ENCODE measurements at regions not wholly inside any gene's neighbourhood (a gene's known extent, or its start where the extent isn't known, plus 50 kb on each side); places are given as distances from the start of the nearest gene placed in this dataset.
"Not testable (repeated sequence)": the region's sequence is repeated elsewhere in the genome, so short reads cannot be mapped to it uniquely, and the experiment has no call there.

DNA sequence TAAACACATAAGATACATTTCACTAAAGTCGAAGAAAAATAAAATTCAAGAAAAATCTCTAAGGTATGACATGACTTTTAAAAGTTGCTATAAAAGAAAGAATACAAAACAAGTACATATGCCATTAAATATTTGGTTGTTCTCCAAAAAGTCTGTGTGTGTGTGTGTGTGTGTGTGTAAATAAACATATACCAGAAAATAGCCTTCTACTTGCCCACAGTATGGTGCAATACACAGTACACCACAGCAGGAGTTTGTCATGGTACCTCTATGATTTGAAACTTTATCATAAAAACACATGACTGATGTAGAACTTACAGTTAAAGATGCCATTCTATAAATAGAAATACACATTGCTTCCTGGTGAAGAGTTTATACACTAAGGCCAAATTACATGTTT is 692.7 kb upstream of the MGAT4C start:
- Mint-ChIP-seq H3K36me3 (ENCODE audit: insufficient read depth, unreplicated experiment) (no peaks in the 10 kb centered on the region), H3K4me3 (ENCODE audit: low read depth, unreplicated experiment) (no peak overlapping the region), H3K27me3 (ENCODE audit: unreplicated experiment) (no peaks in the 10 kb centered on the region), H3K9me3 (ENCODE audit: low read depth, unreplicated experiment) (no peaks in the 10 kb centered on the region), H3K4me1 (ENCODE audit: low read depth, unreplicated experiment) (no peaks in the 10 kb centered on the region), H3K27ac (ENCODE audit: unreplicated experiment) (no peak overlapping the region)
- BruUV-seq (replicated peaks): no TSS peak
- no peak for DNase-seq
- CTCF ChIA-PET: no interaction called here
- intact Hi-C loops (cut with micrococcal nuclease; ENCODE audit: unreplicated experiment): no loop called here
- no peak for TF ChIP-seq CTCF (IDR thresholded peaks at IDR 0.05; ENCODE audit: unreplicated experiment)

DNA sequence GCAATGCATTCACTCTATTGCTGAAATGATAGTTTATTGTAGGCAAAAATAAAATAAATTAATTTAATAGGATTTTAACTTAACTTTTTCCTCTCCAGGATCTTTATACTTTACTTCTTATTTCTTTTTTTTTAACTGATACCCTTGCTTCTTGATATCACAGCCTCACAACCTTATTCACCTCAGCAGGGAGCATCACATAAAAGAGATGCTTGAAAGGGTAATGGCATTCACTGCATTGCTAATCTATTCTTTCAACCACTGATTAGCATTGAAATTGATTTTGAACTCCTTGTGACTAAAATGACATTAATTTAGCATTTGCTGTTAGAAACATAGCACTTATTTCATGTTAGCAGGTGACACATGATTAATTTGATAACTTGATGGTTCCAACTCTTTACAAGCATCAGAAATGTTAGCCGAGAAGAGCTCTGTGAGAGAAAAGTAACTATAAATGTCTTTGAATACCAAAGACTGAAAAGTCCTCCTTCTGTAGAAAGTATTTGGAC is 689.5 kb upstream of the MGAT4C start:
- CTCF ChIA-PET: no interaction called here

GRCh38 chr12:86944197-86944819 is 688.1 kb upstream of the MGAT4C start:
- H3K4me1 Mint-ChIP-seq (ENCODE audit: low read depth, unreplicated experiment); H3K27me3 Mint-ChIP-seq (ENCODE audit: unreplicated experiment); DNase-seq; intact Hi-C loops (cut with micrococcal nuclease; ENCODE audit: unreplicated experiment); H3K27ac Mint-ChIP-seq (ENCODE audit: unreplicated experiment); BruUV-seq (replicated peaks); H3K36me3 Mint-ChIP-seq (ENCODE audit: insufficient read depth, unreplicated experiment); CTCF ChIA-PET; H3K4me3 Mint-ChIP-seq (ENCODE audit: low read depth, unreplicated experiment): not testable (repeated sequence)
- peaks cover 12% of the 10 kb centered on the region for H3K9me3 Mint-ChIP-seq (ENCODE audit: low read depth, unreplicated experiment)

More for the DNA sequence above, 689.5 kb upstream of the MGAT4C start:
- no peaks in the 10 kb centered on the region for H3K4me1 Mint-ChIP-seq (ENCODE audit: low read depth, unreplicated experiment)
- H3K9me3 Mint-ChIP-seq (ENCODE audit: low read depth, unreplicated experiment): peaks cover 6% of the 10 kb centered on the region
- no peak overlapping the region for H3K4me3 Mint-ChIP-seq (ENCODE audit: low read depth, unreplicated experiment)
- BruUV-seq (replicated peaks): no TSS peak
- no peaks in the 10 kb centered on the region for H3K36me3 Mint-ChIP-seq (ENCODE audit: insufficient read depth, unreplicated experiment)
- H3K27ac Mint-ChIP-seq (ENCODE audit: unreplicated experiment): no peak overlapping the region
- no peaks in the 10 kb centered on the region for H3K27me3 Mint-ChIP-seq (ENCODE audit: unreplicated experiment)
- intact Hi-C loops (cut with micrococcal nuclease; ENCODE audit: unreplicated experiment): no loop called here
- no peak for TF ChIP-seq CTCF (IDR thresholded peaks at IDR 0.05; ENCODE audit: unreplicated experiment)
- no peak for DNase-seq

DNA sequence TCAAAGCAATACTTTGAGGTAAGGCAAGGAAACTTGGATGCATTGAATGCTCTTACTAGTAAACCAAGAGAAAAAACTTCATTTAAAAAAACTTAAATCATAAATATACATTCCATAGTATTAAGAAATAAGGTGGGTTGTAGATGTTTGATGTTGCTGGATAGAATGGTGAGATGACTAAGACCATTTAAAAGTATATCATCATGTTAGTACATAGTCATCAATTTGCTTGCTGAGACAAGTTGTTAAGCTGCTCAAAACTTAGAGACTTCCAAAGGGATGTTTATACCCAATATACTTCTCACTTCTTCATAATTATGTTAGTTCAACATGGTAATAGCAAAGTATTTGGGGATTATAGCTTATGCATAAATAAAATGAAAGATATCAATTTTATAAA is 675.5 kb upstream of the MGAT4C start:
- intact Hi-C loops (cut with micrococcal nuclease; ENCODE audit: unreplicated experiment): loop anchor here (10.0 kb wide), 1 partner anchor 733 kb away; no protein-coding TSS in a partner anchor

More for the DNA sequence above, 675.5 kb upstream of the MGAT4C start:
- no peak for TF ChIP-seq CTCF (IDR thresholded peaks at IDR 0.05; ENCODE audit: unreplicated experiment)
- Mint-ChIP-seq H3K4me3 (ENCODE audit: low read depth, unreplicated experiment) (no peak overlapping the region), H3K9me3 (ENCODE audit: low read depth, unreplicated experiment) (no peaks in the 10 kb centered on the region), H3K4me1 (ENCODE audit: low read depth, unreplicated experiment) (no peaks in the 10 kb centered on the region), H3K36me3 (ENCODE audit: insufficient read depth, unreplicated experiment) (no peaks in the 10 kb centered on the region), H3K27me3 (ENCODE audit: unreplicated experiment) (no peaks in the 10 kb centered on the region), H3K27ac (ENCODE audit: unreplicated experiment) (no peak overlapping the region)
- CTCF ChIA-PET: no interaction called here
- no peak for DNase-seq
- no TSS peak for BruUV-seq (replicated peaks)
